HepG2 (cell line): ENCODE measurements at regions not wholly inside any gene's neighbourhood (a gene's known extent, or its start where the extent isn't known, plus 50 kb on each side); places are given as distances from the start of the nearest gene placed in this dataset.

Experiments
- ATAC-seq: fragments of 200-7000 bp; cut with Tn5 transposase; 3 replicates; pipeline ENCODE4 v1.9.1; 2020; ENCODE audit warnings: mild to moderate bottlenecking, moderate library complexity
- BruUV-seq: library from RNA; stranded (reverse); fragments of 400-500 nt; replicated peaks from 2 replicates; lab custom pipeline; 2021; lab: Mats Ljungman, UMichigan
- CTCF ChIA-PET: fragments of 300-600 bp; formaldehyde crosslinking; extraction: SDS; loops from one replicate; lab custom pipeline; 2021; ENCODE audit warnings: low total read pairs, inconsistent platforms, low intra/inter-chr PET ratio; lab: Yijun Ruan, JAX
- POLR2A ChIA-PET: fragments of 350-600 bp; sonication (Branson Sonifier 250); formaldehyde crosslinking; loops from one replicate; lab custom pipeline; 2020; ENCODE audit warnings: antibody characterized with exemption, inconsistent platforms; lab: Yijun Ruan, JAX
- DNase-seq: peaks from one replicate; pipeline ENCODE4 v3.0.0-alpha.2; 2015; ENCODE audit warnings: low spot score
- FAIRE-seq: peaks from 3 replicates; lab custom pipeline; 2011; peaks lifted over from hg19 to GRCh38; lab: Jason Lieb, UNC
- H2AFZ ChIP-seq: one replicate; pipeline ENCODE4 v1.6.1; 2011; ENCODE audit warnings: low read length, inconsistent platforms
- H3K27ac ChIP-seq: fragments of 300-600 bp; 3 replicates; pipeline ENCODE4 v1.8.0; 2011; ENCODE audit warnings: mixed run types, mild to moderate bottlenecking, mixed read lengths, low read length, inconsistent platforms; ENCODE audit not compliant: insufficient read depth; ENCODE audit errors: extremely low read length
- H3K27me3 ChIP-seq, 2 experiments: fragments of 200-600 bp in 1 of 2; 2 replicates in 1 of 2; 3 replicates in 1 of 2; pipeline versions ENCODE4 v1.6.0 to v1.8.0; 2011; ENCODE audit warnings: low read length in 2 of 2, mild to moderate bottlenecking in 2 of 2, moderate library complexity in 2 of 2, inconsistent platforms in 1 of 2; ENCODE audit not compliant: insufficient read depth in 2 of 2, control insufficient read depth in 1 of 2
- H3K36me3 ChIP-seq, 2 experiments: fragments of 200-600 bp in 1 of 2; replicated peaks in 1 of 2; 2 replicates in 1 of 2; 3 replicates in 1 of 2; pipeline versions ENCODE4 v1.5.1 to v1.8.0; 2011; ENCODE audit warnings: low read length in 2 of 2, inconsistent platforms in 1 of 2; ENCODE audit not compliant: insufficient read depth in 2 of 2, control insufficient read depth in 1 of 2
- H3K4me1 ChIP-seq: 2 replicates; pipeline ENCODE4 v1.5.1; 2012; ENCODE audit warnings: low read length, inconsistent platforms; ENCODE audit not compliant: insufficient read depth
- H3K4me2 ChIP-seq: 2 replicates; pipeline ENCODE4 v1.6.0; 2011; ENCODE audit warnings: low read depth, low read length, inconsistent platforms
- H3K4me3 ChIP-seq, 3 experiments: fragments of 200-600 bp in 1 of 3; sonication (generic), shearing (Covaris generic) in 1 of 3; replicated peaks in 1 of 3; 2 replicates each; pipeline ENCODE4 v1.5.1; 2011 to 2016; ENCODE audit warnings: low read length in 3 of 3, inconsistent platforms in 2 of 3, low read depth in 2 of 3, mild to moderate bottlenecking in 2 of 3, control low read depth in 1 of 3, mixed read lengths in 1 of 3; ENCODE audit not compliant: insufficient read depth in 1 of 3
- H3K79me2 ChIP-seq: one replicate; pipeline ENCODE4 v1.6.1; 2011; ENCODE audit warnings: low read length, inconsistent platforms; ENCODE audit not compliant: insufficient read depth
- H3K9ac ChIP-seq: 2 replicates; pipeline ENCODE4 v1.6.0; 2011; ENCODE audit warnings: mild to moderate bottlenecking, low read depth, low read length, inconsistent platforms; ENCODE audit not compliant: insufficient read depth
- H3K9me3 ChIP-seq: 2 replicates; pipeline ENCODE4 v1.5.1; 2012; ENCODE audit warnings: mild to moderate bottlenecking, low read length
- H4K20me1 ChIP-seq: 2 replicates; pipeline ENCODE4 v1.6.0; 2011; ENCODE audit warnings: inconsistent platforms, mild to moderate bottlenecking, low read length, moderate library complexity; ENCODE audit not compliant: insufficient read depth
- DNMT1 ChIP-seq: sonication (generic); formaldehyde crosslinking; IDR thresholded peaks from 2 replicates; pipeline ENCODE4 v1.5.1; 2020; ENCODE audit warnings: mild to moderate bottlenecking, missing genetic modification reagents
- ISX ChIP-seq: sonication (generic); formaldehyde crosslinking; conservative IDR thresholded peaks from 2 replicates; pipeline ENCODE4 v1.5.0; 2020; ENCODE audit warnings: missing genetic modification reagents
- NRL ChIP-seq: sonication (generic); formaldehyde crosslinking; IDR thresholded peaks from 2 replicates; pipeline ENCODE4 v1.5.0; 2020; ENCODE audit warnings: missing genetic modification reagents, mild to moderate bottlenecking, moderate library complexity, borderline replicate concordance
- RBM22 ChIP-seq: fragments of 200-400 bp; formaldehyde crosslinking; optimal IDR thresholded peaks from 2 replicates; pipeline ENCODE3; 2017; ENCODE audit warnings: mild to moderate bottlenecking, low read length, moderate library complexity
- SMYD3 ChIP-seq: sonication (generic); formaldehyde crosslinking; IDR thresholded peaks from 2 replicates; pipeline ENCODE4 v1.8.1; 2023; ENCODE audit warnings: mild to moderate bottlenecking, missing genetic modification reagents
- WGBS: methylation state at CpG from one replicate; pipeline ENCODE4 v1.1.6; 2017; ENCODE audit warnings: low lambda C conversion rate; 5-methylcytosine and 5-hydroxymethylcytosine counted together
- in situ Hi-C: cut with HindIII; loops from 2 replicates; pipeline ENCODE4 v1.10.0; 2017; ENCODE audit warnings: low pct_unique_long_range_greater_than_20kb; ENCODE audit not compliant: extremely low pct_ligation_motif_present
- intact Hi-C: fragments of 100-400 bp; cut with micrococcal nuclease; formaldehyde crosslinking; loops from one replicate; pipeline ENCODE4 v1.10.0; 2022; ENCODE audit not compliant: unreplicated experiment
- TF ChIP-seq, protein P1 (sequence below): IDR thresholded peaks from 2 replicates; pipeline ENCODE4 v1.6.1; 2016; ENCODE audit warnings: low read depth, missing genetic modification reagents, missing compliant biosample characterization
- TF ChIP-seq, protein P2 (sequence below): sonication (generic); formaldehyde crosslinking; IDR thresholded peaks from 2 replicates; pipeline ENCODE4 v1.8.1; 2023; ENCODE audit warnings: mild to moderate bottlenecking, missing genetic modification reagents
- TF ChIP-seq, protein P3 (sequence below): sonication (generic); formaldehyde crosslinking; IDR thresholded peaks from 2 replicates; pipeline ENCODE4 v1.4.0; 2020; ENCODE audit warnings: mild to moderate bottlenecking, missing genetic modification reagents

DNA sequence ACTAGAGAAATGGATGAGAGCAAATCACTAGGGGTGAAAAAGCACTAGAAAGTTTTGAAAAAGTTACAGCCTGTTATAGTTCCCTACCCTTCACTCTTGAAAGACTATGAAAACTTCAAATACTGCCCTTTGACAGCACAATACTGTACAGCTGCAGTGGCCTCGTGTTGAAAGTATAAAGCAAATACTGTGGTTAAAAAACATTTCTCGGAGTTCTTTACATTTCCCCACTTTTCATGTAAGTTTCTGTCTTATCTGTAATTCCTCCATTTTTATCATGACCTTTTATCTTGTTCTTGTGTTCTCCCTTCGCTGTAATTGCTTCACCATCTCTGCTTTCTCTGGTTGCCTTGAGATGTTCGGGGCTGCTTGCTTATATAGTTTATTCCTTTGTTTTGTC lies 423.8 kb upstream of the CFAP20DC start (continued):
- TF ChIP-seq, protein P1, sequence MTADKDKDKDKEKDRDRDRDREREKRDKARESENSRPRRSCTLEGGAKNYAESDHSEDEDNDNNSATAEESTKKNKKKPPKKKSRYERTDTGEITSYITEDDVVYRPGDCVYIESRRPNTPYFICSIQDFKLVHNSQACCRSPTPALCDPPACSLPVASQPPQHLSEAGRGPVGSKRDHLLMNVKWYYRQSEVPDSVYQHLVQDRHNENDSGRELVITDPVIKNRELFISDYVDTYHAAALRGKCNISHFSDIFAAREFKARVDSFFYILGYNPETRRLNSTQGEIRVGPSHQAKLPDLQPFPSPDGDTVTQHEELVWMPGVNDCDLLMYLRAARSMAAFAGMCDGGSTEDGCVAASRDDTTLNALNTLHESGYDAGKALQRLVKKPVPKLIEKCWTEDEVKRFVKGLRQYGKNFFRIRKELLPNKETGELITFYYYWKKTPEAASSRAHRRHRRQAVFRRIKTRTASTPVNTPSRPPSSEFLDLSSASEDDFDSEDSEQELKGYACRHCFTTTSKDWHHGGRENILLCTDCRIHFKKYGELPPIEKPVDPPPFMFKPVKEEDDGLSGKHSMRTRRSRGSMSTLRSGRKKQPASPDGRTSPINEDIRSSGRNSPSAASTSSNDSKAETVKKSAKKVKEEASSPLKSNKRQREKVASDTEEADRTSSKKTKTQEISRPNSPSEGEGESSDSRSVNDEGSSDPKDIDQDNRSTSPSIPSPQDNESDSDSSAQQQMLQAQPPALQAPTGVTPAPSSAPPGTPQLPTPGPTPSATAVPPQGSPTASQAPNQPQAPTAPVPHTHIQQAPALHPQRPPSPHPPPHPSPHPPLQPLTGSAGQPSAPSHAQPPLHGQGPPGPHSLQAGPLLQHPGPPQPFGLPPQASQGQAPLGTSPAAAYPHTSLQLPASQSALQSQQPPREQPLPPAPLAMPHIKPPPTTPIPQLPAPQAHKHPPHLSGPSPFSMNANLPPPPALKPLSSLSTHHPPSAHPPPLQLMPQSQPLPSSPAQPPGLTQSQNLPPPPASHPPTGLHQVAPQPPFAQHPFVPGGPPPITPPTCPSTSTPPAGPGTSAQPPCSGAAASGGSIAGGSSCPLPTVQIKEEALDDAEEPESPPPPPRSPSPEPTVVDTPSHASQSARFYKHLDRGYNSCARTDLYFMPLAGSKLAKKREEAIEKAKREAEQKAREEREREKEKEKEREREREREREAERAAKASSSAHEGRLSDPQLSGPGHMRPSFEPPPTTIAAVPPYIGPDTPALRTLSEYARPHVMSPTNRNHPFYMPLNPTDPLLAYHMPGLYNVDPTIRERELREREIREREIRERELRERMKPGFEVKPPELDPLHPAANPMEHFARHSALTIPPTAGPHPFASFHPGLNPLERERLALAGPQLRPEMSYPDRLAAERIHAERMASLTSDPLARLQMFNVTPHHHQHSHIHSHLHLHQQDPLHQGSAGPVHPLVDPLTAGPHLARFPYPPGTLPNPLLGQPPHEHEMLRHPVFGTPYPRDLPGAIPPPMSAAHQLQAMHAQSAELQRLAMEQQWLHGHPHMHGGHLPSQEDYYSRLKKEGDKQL (CRISPR knock-in tag) = no peak
- TF ChIP-seq, protein P2, sequence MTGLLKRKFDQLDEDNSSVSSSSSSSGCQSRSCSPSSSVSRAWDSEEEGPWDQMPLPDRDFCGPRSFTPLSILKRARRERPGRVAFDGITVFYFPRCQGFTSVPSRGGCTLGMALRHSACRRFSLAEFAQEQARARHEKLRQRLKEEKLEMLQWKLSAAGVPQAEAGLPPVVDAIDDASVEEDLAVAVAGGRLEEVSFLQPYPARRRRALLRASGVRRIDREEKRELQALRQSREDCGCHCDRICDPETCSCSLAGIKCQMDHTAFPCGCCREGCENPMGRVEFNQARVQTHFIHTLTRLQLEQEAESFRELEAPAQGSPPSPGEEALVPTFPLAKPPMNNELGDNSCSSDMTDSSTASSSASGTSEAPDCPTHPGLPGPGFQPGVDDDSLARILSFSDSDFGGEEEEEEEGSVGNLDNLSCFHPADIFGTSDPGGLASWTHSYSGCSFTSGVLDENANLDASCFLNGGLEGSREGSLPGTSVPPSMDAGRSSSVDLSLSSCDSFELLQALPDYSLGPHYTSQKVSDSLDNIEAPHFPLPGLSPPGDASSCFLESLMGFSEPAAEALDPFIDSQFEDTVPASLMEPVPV (CRISPR knock-in tag) = no peak
- TF ChIP-seq DNMT1 (CRISPR knock-in tag) = no peak
- no peak for TF ChIP-seq NRL (CRISPR knock-in tag)
- no peak for TF ChIP-seq SMYD3 (CRISPR knock-in tag)
- TF ChIP-seq RBM22 = no peak
- TF ChIP-seq, all 625 proteins: peak for 0

DNA sequence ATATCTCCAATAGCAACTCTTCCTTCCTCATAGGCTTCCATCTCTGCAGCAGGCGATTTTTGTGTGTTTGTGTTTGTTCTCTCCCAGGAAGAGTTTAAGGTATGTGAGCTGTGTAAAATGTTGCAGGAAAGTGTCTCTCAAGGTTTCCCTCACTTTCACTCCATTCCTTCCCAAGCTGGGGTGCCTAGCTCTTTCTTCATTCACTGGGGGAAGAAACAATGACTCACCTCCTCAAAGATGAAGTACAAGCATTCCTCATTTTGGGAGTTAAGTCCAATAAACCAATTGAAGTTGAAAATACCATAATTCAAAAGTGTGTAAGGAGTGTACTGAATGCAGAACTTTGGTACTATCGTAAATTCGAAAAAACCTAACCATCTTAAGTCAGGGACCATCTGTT lies 422.7 kb upstream of the CFAP20DC start:
- FAIRE-seq (no peak), DNase-seq (no peak)
- CTCF ChIA-PET = no interaction called here

More for the DNA sequence above, 422.7 kb upstream of the CFAP20DC start:
- TF ChIP-seq, protein P3, sequence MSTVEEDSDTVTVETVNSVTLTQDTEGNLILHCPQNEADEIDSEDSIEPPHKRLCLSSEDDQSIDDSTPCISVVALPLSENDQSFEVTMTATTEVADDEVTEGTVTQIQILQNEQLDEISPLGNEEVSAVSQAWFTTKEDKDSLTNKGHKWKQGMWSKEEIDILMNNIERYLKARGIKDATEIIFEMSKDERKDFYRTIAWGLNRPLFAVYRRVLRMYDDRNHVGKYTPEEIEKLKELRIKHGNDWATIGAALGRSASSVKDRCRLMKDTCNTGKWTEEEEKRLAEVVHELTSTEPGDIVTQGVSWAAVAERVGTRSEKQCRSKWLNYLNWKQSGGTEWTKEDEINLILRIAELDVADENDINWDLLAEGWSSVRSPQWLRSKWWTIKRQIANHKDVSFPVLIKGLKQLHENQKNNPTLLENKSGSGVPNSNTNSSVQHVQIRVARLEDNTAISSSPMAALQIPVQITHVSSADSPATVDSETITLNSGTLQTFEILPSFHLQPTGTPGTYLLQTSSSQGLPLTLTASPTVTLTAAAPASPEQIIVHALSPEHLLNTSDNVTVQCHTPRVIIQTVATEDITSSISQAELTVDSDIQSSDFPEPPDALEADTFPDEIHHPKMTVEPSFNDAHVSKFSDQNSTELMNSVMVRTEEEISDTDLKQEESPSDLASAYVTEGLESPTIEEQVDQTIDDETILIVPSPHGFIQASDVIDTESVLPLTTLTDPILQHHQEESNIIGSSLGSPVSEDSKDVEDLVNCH (CRISPR knock-in tag) = no peak
- TF ChIP-seq ISX (CRISPR knock-in tag) = no peak
- no peaks in the 10 kb centered on the region for H3K36me3 ChIP-seq
- no peak overlapping the region for H2AFZ ChIP-seq
- ATAC-seq = no peak
- H3K4me1 ChIP-seq = no peaks in the 10 kb centered on the region
- no peak overlapping the region for H3K9ac ChIP-seq
- no peaks in the 10 kb centered on the region for H4K20me1 ChIP-seq
- H3K4me2 ChIP-seq = no peak overlapping the region
- no peaks in the 10 kb centered on the region; a peak in 2 of 5 replicates for H3K27me3 ChIP-seq
- BruUV-seq = no TSS peak
- H3K27ac ChIP-seq = no peak overlapping the region
- H3K79me2 ChIP-seq = no peaks in the 10 kb centered on the region
- no peaks in the 10 kb centered on the region for H3K9me3 ChIP-seq
- no peak overlapping the region for H3K4me3 ChIP-seq
- 3% methylated on average over 3 of the region's 3 CpGs for WGBS
- POLR2A ChIA-PET = no interaction called here
- in situ Hi-C loops (no loop called here), intact Hi-C loops (no loop called here)
